ENCODE measurements at regions not wholly inside any gene's neighbourhood (a gene's known extent, or its start where the extent isn't known, plus 50 kb on each side); places are given as distances from the start of the nearest gene placed in this dataset.
"Not testable (repeated sequence)": the region's sequence is repeated elsewhere in the genome, so short reads cannot be mapped to it uniquely, and the experiment has no call there.

GRCh38 chr7:82624965-82625364 lies 181.4 kb upstream of the CACNA2D1 start:
- no peak for DNase-seq (ENCODE audit: low read depth)

- DNase-seq (ENCODE audit: low read depth) = no peak
Measured at GRCh38 chr7:82624337-82624736, 180.8 kb upstream of the CACNA2D1 start.

- no peak for DNase-seq (ENCODE audit: low read depth)
Measured at GRCh38 chr7:82623812-82624211, 180.2 kb upstream of the CACNA2D1 start.

GRCh38 chr7:82617156-82617555 lies 173.6 kb upstream of the CACNA2D1 start:
- DNase-seq (ENCODE audit: low read depth) = no peak

- no peak for DNase-seq (ENCODE audit: low read depth)
Measured at GRCh38 chr7:82616059-82616728, 172.6 kb upstream of the CACNA2D1 start.

- no peak for DNase-seq (ENCODE audit: low read depth)
Measured at GRCh38 chr7:82615527-82615926, 171.9 kb upstream of the CACNA2D1 start.

- DNase-seq (ENCODE audit: low read depth) = no peak
Measured at GRCh38 chr7:82609746-82610145, 166.2 kb upstream of the CACNA2D1 start.

GRCh38 chr7:82605247-82605864 lies 161.8 kb upstream of the CACNA2D1 start:
- DNase-seq (ENCODE audit: low read depth) = no peak

GRCh38 chr7:82602066-82602465 lies 158.5 kb upstream of the CACNA2D1 start:
- no peak for DNase-seq (ENCODE audit: low read depth)

GRCh38 chr7:82600531-82600930 lies 157.0 kb upstream of the CACNA2D1 start:
- no peak for DNase-seq (ENCODE audit: low read depth)

- DNase-seq (ENCODE audit: low read depth) = no peak
Measured at GRCh38 chr7:82599895-82600294, 156.3 kb upstream of the CACNA2D1 start.

GRCh38 chr7:82598958-82599357 lies 155.4 kb upstream of the CACNA2D1 start:
- DNase-seq (ENCODE audit: low read depth) = no peak

- DNase-seq (ENCODE audit: low read depth) = not testable (repeated sequence)
Measured at GRCh38 chr7:82595795-82596194, 152.2 kb upstream of the CACNA2D1 start.

- DNase-seq (ENCODE audit: low read depth) = no peak
Measured at GRCh38 chr7:82595176-82595575, 151.6 kb upstream of the CACNA2D1 start.

- DNase-seq (ENCODE audit: low read depth) = no peak
Measured at GRCh38 chr7:82594665-82595064, 151.1 kb upstream of the CACNA2D1 start.

GRCh38 chr7:82593780-82594179 lies 150.2 kb upstream of the CACNA2D1 start:
- DNase-seq (ENCODE audit: low read depth) = no peak

GRCh38 chr7:82592416-82592815 lies 148.8 kb upstream of the CACNA2D1 start:
- no peak for DNase-seq (ENCODE audit: low read depth)

- DNase-seq (ENCODE audit: low read depth) = no peak
Measured at GRCh38 chr7:82579047-82579446, 135.5 kb upstream of the CACNA2D1 start.

GRCh38 chr7:82578430-82578829 lies 134.9 kb upstream of the CACNA2D1 start:
- DNase-seq (ENCODE audit: low read depth) = no peak

- peak; percentile 28 for DNase-seq (ENCODE audit: low read depth)
Measured at GRCh38 chr7:82572195-82572880, 128.8 kb upstream of the CACNA2D1 start.

GRCh38 chr7:82571047-82571446 lies 127.5 kb upstream of the CACNA2D1 start:
- not testable (repeated sequence) for DNase-seq (ENCODE audit: low read depth)

GRCh38 chr7:82567841-82568240 lies 124.3 kb upstream of the CACNA2D1 start:
- DNase-seq (ENCODE audit: low read depth) = no peak

- DNase-seq (ENCODE audit: low read depth) = no peak
Measured at GRCh38 chr7:82567356-82567755, 123.8 kb upstream of the CACNA2D1 start.

Measured in activated T-helper 9 cell treated with anti-CD3 and anti-CD28 coated beads, Interleukin-2, amount 50 U/mL, for 16 hours (primary cell).